ENCODE measurements at regions not wholly inside any gene's neighbourhood (a gene's known extent, or its start where the extent isn't known, plus 50 kb on each side); places are given as distances from the start of the nearest gene placed in this dataset.
"Not testable (repeated sequence)": the region's sequence is repeated elsewhere in the genome, so short reads cannot be mapped to it uniquely, and the experiment has no call there.

DNA sequence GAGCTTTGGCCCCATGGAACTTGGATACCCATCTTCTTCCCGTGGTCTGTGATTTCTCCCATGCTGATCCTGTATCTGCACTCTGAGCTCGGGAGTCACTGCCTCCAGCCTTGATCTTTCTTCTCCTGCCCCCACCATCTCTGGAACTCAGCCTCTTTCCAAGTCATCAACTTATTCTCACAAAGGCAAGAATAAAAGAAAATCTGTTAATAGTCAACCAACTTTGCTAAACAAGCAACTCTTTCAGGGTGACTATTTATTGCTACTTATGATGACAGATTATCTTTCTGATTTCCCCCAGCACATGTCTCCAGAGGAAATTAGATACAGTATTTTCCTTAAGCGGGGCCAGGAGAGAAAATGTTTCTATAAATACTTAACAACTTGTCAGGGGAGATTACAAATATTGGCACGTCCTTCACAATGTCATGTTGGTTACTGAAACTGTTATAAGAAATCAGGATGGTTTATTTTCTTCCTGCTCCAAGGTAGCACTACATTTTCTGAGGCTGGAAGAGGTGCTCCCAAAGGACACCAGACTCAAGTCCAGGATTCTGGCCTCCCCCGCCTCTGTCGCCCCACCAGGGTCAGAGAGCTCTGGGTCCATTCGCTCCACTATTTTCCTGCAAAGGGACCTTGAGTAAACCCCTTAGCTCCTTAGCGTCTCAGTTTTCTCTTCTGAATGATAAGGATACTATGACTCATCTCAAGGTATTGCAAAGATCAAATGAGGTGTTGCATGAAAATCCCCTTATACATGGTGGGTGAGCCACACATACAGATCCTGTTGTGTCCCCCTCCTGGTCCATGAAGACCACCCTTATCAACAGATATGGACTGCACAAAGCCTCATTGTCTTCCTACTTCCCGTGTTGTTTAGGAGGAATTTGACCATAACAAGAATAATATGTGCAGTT lies 205.2 kb upstream of the WSCD1 start:
- DNase-seq (ENCODE audit: low spot score) = no peak

DNA sequence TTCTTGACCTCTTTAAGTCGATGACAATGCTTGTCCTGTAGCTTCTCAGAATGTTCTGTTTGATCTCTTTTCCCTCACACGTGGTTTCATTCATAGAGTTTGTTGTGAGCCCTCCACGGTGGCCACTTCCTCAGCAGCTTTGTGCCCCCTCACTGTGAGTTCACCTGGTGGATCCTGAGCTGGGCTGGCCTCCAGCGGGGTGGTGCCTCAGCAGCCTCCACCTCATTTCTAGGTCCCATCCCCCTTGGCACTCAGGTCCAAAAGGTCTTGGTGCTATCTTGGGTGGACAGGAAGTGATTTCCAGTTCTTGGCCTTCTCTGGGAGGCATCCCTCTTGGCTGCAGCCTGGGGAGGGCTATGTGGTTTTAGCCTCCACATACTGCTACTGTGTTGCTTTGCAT lies 203.2 kb upstream of the WSCD1 start:
- DNase-seq (ENCODE audit: low spot score) = no peak

DNA sequence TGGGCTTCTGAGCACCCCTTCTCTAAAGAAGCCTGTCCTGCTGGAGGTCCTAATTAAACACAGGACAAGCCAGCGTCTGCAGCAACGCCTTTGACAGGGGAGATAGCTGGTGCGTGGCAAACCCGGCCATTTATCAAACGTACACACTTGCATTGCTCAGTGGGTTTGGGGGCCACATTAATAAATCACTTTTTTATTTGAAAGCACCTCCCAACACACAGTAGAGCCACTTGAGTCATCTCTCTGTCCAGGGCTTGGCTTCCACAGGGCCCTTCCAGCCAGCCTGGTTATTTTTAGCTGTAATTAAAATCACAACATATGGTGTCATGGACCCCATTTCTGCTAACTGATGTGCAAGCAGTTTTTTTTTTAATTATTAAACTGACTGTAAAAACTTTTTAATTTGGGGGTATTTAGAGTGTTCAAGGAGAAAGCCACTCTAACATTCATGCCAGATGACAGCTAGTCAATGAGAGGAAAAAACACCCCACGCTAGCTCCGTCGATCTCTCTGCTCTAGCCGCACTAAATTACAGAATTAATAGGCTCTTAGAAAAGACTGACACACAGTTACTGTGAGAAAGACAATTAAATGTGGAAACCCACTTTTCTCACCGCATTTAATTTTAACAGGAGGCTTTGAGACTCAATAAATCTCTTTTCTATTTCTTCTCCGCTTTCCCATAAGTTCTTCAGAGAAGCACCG lies 201.0 kb upstream of the WSCD1 start:
- no peak for DNase-seq (ENCODE audit: low spot score)

GRCh38 chr17:5870231-5870953 lies 199.8 kb upstream of the WSCD1 start:
- DNase-seq (ENCODE audit: low spot score) = no peak

DNA sequence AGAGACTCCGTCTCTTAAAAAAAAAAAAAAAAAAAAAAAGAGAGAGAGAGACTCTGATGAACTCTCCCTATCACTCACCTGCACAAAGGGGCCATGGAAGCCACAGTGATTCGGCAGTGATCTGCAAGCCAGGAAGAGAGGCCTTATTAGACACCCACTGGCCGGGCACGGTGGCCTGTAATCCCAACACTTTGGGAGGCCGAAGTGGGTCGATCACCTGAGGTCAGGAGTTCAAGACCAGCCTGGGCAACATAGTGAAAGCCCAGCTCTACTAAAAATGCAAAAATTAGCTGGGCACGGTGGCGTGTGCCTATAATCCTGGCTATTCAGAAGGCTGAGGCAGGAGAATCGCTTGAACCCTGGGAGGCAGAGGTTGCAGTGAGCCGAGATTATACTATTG lies 198.5 kb upstream of the WSCD1 start:
- DNase-seq (ENCODE audit: low spot score) = no peak

DNA sequence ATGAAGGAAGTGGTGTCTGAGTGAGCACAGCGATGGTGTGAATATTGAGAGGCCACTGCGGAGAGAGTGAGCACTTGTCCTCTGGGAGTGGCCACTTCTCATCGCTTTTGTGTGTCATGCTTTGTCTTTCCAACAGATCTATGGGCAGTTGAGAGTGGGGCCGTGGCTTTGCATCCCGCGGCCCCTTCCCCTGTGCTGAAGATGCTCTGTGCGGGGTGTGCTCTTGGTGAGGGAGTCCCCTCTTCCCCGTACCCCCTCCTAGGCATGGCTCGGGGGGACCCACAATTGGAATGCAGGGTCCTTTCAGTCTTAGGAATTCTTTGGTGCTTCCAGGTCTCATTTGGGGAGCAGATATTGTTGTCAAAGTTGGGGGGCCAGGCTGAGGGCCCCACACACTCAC lies 197.3 kb upstream of the WSCD1 start:
- no peak for DNase-seq (ENCODE audit: low spot score)

- no peak for DNase-seq (ENCODE audit: low spot score)
Observed at GRCh38 chr17:5873781-5874180, 196.4 kb upstream of the WSCD1 start.

DNA sequence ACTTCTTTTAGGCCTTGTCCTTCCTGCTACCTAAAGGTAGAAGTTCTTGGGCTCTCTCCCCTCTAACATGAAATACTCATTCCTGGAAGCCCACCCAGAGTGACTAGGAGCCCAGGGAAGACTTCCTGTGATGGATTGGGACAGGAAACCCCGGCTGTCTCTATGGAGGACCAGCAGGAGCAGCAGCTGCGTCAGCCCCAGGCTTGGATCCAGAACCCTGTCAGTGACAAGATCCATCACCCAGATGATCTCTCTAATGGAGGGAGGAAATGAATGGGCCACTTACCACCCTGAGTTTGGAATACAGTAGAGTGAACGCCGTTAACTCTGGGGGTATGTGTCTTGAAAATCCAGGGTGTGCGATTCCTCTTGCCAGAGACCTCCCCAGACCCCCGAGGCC lies 195.7 kb upstream of the WSCD1 start:
- DNase-seq (ENCODE audit: low spot score) = no peak

DNA sequence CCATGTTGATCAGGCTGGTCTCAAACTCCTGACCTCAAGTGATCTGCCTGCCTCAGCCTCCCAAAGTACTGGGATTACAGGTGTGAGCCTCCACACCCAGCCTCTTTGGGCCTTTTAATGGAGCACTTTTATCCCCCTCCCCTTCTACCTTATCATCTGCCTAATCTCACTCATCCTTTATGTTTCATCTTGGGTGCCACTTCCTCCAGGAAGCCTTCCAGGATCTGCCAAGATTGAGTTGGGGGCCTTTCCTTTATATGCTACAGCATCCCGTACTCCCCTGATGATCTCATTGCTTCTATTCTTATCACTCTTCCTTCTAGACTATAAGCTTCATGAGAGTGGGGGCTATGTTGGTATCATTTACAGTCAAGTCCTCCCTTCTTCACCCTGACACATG lies 192.8 kb upstream of the WSCD1 start:
- no peak for DNase-seq (ENCODE audit: low spot score)

GRCh38 chr17:5877948-5878347 lies 192.2 kb upstream of the WSCD1 start:
- peak; percentile 17 for DNase-seq (ENCODE audit: low spot score)

GRCh38 chr17:5881849-5882248 lies 188.3 kb upstream of the WSCD1 start:
- DNase-seq (ENCODE audit: low spot score) = no peak

GRCh38 chr17:5883775-5884665 lies 186.2 kb upstream of the WSCD1 start:
- no peak for DNase-seq (ENCODE audit: low spot score)

GRCh38 chr17:5885336-5885735 lies 184.8 kb upstream of the WSCD1 start:
- DNase-seq (ENCODE audit: low spot score) = no peak

DNA sequence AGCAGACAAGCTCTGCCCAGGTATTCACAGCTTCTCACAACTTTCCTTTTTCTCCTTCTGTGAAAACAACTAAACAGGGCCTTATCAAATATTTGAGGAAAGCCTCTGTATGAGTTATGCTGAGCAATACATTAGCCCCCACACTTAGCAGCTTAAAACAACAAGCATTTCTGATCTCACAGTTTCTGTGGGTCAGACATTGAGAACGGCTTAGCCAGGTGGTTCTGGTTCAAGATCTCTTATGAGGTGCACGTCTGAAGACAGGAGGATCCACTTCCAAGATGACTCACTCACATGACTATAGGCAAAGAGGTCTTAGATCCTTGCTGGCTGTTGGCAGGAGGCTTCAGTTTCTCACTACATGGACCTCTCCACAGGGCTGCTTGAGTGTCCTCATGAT lies 181.4 kb upstream of the WSCD1 start:
- DNase-seq (ENCODE audit: low spot score) = no peak

DNA sequence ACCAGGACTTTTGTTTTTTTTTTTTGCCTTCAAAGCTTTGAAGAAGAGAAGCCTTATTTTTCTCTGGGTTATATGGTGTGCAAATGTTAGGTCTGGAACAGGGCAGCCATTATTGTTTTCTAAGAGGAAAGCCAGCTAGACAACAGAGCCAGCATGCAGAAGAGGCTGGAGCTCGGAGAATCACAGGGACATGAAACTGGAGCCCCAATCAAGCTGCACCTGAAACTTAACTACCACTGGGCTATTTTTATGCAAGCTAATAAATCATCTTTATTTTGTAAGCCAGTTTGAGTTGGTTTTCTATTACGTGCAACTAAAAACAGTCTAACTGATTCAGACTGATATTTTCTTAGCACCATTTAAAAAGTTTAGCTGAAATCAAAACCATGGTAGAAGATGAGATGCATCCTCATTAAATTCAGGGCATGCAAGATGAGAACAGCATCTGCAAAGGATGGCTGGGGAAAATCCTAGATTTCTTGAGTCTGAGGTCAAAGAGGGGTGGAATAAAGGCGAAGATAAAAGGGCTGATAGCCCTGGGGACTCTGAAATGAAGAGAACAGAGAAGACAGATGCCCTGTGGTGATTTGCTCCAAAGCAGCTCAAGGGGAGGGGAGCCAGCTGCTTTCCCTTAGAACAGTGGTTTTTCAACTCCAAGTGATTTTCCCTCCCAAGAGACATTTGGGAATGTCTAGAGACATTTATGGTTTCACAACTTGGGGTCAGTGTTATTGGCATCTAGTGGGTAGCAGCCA lies 177.1 kb upstream of the WSCD1 start:
- DNase-seq (ENCODE audit: low spot score) = no peak

DNA sequence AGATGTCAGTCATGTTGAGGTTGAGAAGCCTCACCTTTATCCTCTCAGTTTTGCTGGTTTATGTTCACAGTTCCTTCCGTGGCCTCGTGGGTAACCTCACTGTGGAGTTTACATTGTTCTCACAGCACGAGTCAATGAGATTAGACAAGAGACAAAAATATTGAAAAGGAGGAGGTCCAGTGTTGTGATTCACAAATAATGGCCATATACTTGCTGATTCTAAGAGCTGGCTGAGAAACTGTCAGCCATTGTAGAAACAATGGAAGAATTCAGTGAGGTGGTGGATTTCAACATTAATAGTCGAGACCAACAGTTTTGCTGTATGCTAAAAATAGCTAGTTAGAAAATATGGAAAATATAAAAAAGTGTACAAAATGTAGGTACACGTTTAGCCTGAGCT lies 176.4 kb upstream of the WSCD1 start:
- DNase-seq (ENCODE audit: low spot score) = no peak

GRCh38 chr17:5895276-5895675 lies 174.9 kb upstream of the WSCD1 start:
- no peak for DNase-seq (ENCODE audit: low spot score)

DNA sequence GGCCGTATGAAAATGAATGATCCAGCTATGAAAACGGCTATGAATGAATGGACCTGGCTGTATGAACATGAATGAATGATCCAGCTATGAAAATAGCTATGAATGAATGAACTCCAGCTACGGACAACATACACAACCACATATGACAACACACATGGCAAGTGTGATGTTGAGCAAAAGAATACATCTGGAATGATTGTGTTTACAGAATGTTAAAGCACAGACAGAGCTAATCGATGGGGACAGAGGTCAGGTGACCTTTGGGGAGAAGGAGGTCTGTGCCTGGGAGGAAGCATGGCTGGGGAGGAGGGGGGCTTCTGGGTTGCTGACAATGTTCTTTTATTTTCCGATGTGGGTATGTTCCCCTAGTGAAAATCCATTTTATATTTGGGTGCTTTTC lies 174.0 kb upstream of the WSCD1 start:
- DNase-seq (ENCODE audit: low spot score) = no peak

DNA sequence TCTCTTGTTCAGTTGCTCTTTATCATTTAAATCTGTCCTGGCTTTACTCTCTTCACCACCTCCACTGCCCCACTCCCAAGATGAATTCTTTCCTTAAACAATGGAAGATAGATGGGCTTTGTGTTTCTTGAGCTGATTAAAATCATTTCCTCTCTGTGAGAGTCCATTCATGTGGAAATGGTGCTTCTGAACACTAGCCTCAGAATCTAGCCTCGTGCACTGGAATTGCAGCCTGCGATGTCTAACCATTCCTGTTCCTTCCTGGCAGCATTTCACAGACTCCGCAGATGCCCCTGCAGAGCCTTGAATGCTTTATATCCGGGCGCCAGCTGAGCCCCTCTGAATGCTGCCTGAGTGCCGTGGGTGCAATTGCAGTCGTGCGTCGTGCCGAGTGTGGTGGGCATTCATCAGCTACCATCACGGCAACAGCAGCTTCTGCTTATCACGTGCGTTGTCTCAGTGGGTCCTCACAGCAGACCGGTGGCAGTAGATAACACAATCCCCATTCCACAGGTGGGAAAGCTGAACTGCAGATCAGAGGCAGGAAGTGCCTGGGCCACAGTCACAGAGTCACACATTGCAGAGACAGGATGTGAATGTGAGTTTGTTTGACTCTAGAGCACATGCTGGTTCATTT lies 172.8 kb upstream of the WSCD1 start:
- DNase-seq (ENCODE audit: low spot score) = no peak

DNA sequence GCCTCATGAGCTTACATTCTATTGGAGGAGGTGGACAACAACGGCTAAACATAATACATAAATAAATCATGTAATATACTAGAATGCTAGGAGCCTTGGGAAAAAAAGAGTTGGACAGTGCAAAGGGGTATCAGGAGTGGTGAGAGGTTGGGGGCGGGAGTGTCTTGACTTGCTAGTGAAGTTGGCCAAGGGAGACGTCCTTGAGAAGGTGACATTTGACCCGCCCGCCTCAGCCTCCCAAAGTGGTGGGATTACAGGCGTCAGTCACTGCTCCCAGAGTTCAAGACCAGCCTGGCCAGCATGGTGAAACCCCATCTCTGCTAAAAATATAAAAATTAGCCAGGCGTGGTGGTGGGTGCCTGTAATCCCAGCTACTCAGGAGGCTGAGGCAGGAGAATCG lies 172.2 kb upstream of the WSCD1 start:
- DNase-seq (ENCODE audit: low spot score) = not testable (repeated sequence)

- no peak for DNase-seq (ENCODE audit: low spot score)
Observed at GRCh38 chr17:5898406-5898805, 171.8 kb upstream of the WSCD1 start.

All from cerebellar cortex (tissue), 1 donor.